ENCODE measurements at regions not wholly inside any gene's neighbourhood (a gene's known extent, or its start where the extent isn't known, plus 50 kb on each side); places are given as distances from the start of the nearest gene placed in this dataset.
A peak's percentile ranks its signal among the peaks of the same experiment; 100 is the strongest.

- peaks cover 2% of the 10 kb centered on the region for H3K9me3 Mint-ChIP-seq
Measured at GRCh38 chr15:93880358-93880757, 351.0 kb upstream of the MCTP2 start.

DNA sequence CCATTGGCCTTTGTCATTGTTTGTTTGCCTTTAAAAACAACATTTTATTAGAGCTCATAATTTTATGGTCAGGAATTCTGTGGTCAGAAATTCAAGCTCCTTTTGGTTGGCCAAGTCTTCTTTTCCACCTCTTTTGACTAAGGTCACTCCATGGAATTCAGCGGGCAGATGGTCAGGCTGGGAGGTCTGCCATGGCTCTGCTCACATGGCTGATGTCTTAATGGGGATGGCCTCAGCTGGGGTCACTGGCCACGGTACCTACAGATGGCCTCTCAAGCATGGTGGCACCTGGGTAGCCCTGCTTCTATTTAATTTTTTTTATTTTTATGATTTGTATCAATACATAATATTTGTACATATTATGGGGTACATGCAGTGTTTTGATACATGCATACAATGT, 360.8 kb upstream of the MCTP2 start:
- Mint-ChIP-seq H3K9me3 (no peaks in the 10 kb centered on the region), H3K4me1 (no peaks in the 10 kb centered on the region), H3K27me3 (ENCODE audit: low read depth) (no peaks in the 10 kb centered on the region), H3K36me3 (ENCODE audit: low read depth) (no peaks in the 10 kb centered on the region), H3K4me3 (no peak overlapping the region), H3K27ac (ENCODE audit: unreplicated experiment) (no peak overlapping the region)
- TF ChIP-seq, protein P1, sequence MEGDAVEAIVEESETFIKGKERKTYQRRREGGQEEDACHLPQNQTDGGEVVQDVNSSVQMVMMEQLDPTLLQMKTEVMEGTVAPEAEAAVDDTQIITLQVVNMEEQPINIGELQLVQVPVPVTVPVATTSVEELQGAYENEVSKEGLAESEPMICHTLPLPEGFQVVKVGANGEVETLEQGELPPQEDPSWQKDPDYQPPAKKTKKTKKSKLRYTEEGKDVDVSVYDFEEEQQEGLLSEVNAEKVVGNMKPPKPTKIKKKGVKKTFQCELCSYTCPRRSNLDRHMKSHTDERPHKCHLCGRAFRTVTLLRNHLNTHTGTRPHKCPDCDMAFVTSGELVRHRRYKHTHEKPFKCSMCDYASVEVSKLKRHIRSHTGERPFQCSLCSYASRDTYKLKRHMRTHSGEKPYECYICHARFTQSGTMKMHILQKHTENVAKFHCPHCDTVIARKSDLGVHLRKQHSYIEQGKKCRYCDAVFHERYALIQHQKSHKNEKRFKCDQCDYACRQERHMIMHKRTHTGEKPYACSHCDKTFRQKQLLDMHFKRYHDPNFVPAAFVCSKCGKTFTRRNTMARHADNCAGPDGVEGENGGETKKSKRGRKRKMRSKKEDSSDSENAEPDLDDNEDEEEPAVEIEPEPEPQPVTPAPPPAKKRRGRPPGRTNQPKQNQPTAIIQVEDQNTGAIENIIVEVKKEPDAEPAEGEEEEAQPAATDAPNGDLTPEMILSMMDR (conservative IDR thresholded peaks at IDR 0.05), result no peak
- no peak for DNase-seq (ENCODE audit: low read depth, low spot score)

More at GRCh38 chr15:93880358-93880757, 351.0 kb upstream of the MCTP2 start:
- no peaks in the 10 kb centered on the region for H3K36me3 Mint-ChIP-seq (ENCODE audit: low read depth)
- H3K27me3 Mint-ChIP-seq (ENCODE audit: low read depth), result no peaks in the 10 kb centered on the region
- no peak for DNase-seq (ENCODE audit: low read depth, low spot score)
- TF ChIP-seq, protein P1 (conservative IDR thresholded peaks at IDR 0.05), result no peak
- H3K27ac Mint-ChIP-seq (ENCODE audit: unreplicated experiment), result no peak overlapping the region
- no peak overlapping the region for H3K4me3 Mint-ChIP-seq
- H3K4me1 Mint-ChIP-seq, result no peaks in the 10 kb centered on the region

- Mint-ChIP-seq H3K27ac (ENCODE audit: unreplicated experiment) (no peak overlapping the region), H3K36me3 (ENCODE audit: low read depth) (no peaks in the 10 kb centered on the region), H3K4me3 (no peak overlapping the region), H3K9me3 (no peaks in the 10 kb centered on the region), H3K4me1 (no peaks in the 10 kb centered on the region), H3K27me3 (ENCODE audit: low read depth) (no peaks in the 10 kb centered on the region)
- no peak for DNase-seq (ENCODE audit: low read depth, low spot score)
- TF ChIP-seq, protein P1 (conservative IDR thresholded peaks at IDR 0.05), result no peak
Measured at GRCh38 chr15:93866948-93867347, 364.4 kb upstream of the MCTP2 start.

- H3K4me1 Mint-ChIP-seq, result no peaks in the 10 kb centered on the region
Measured at GRCh38 chr15:93866476-93866875, 364.9 kb upstream of the MCTP2 start.

DNA sequence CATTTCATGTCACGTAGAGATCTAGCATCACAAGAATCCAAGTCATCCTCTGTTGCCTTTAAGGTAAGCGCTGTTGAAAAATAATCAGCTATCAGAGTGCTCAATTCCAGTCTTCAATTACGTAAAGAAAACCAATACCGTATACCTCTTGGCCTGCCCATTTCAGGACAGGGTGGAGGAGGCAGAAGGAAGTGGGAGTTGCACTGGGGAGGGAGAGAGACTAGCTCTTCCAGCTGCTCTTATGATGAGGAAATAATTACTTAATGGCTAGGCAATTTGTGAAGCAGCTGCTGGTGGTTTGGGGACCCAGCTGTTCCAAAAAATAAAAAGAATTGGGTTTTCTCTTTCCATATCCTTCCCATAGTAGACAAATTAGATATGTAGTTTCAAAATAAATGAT, 365.8 kb upstream of the MCTP2 start:
- Mint-ChIP-seq H3K27me3 (ENCODE audit: low read depth) (no peaks in the 10 kb centered on the region), H3K4me1 (no peaks in the 10 kb centered on the region), H3K27ac (ENCODE audit: unreplicated experiment) (no peak overlapping the region), H3K9me3 (no peaks in the 10 kb centered on the region), H3K4me3 (no peak overlapping the region), H3K36me3 (ENCODE audit: low read depth) (no peaks in the 10 kb centered on the region)
- TF ChIP-seq, protein P1 (conservative IDR thresholded peaks at IDR 0.05), result no peak
- DNase-seq (ENCODE audit: low read depth, low spot score), result no peak

More at GRCh38 chr15:93866476-93866875, 364.9 kb upstream of the MCTP2 start:
- Mint-ChIP-seq H3K27ac (ENCODE audit: unreplicated experiment) (no peak overlapping the region), H3K9me3 (no peaks in the 10 kb centered on the region), H3K36me3 (ENCODE audit: low read depth) (no peaks in the 10 kb centered on the region), H3K4me3 (no peak overlapping the region), H3K27me3 (ENCODE audit: low read depth) (no peaks in the 10 kb centered on the region)
- TF ChIP-seq, protein P1 (conservative IDR thresholded peaks at IDR 0.05), result no peak
- no peak for DNase-seq (ENCODE audit: low read depth, low spot score)

- Mint-ChIP-seq H3K4me1 (no peaks in the 10 kb centered on the region), H3K27ac (ENCODE audit: unreplicated experiment) (peak overlapping the region; percentile 53), H3K4me3 (no peak overlapping the region), H3K27me3 (ENCODE audit: low read depth) (no peaks in the 10 kb centered on the region), H3K36me3 (ENCODE audit: low read depth) (no peaks in the 10 kb centered on the region), H3K9me3 (no peaks in the 10 kb centered on the region)
- TF ChIP-seq, protein P1 (conservative IDR thresholded peaks at IDR 0.05), result no peak
- no peak for DNase-seq (ENCODE audit: low read depth, low spot score)
Measured at GRCh38 chr15:93862791-93863190, 368.6 kb upstream of the MCTP2 start.

Data from neural crest cell (in vitro differentiated cells).